ENCODE measurements at regions not wholly inside any gene's neighbourhood (a gene's known extent, or its start where the extent isn't known, plus 50 kb on each side); places are given as distances from the start of the nearest gene placed in this dataset.

DNA sequence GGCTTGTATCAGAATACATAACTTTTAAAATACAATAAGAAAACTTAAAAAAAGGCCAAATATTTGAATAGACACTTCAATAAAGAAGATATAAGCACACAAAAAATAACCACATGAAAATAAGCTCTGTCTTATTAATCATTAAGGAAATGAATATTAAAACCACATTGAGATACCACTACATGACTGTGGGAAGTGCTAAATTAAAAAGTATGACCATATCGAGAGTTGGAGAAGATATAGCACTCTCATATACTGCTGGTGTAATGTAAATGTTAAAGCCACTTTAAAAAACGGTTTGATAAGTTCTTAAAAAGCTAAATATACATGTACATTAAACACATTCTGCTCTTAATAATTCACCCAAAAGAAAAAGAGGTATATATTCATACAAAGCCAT, 104.6 kb upstream of the TRIB2 start:
- no peak overlapping the region for H3K27ac Mint-ChIP-seq (ENCODE audit: unreplicated experiment)
- H3K27me3 Mint-ChIP-seq (ENCODE audit: unreplicated experiment) = peaks cover 1% of the 10 kb centered on the region
- H3K4me1 Mint-ChIP-seq (ENCODE audit: low read depth, unreplicated experiment) = peaks cover 8% of the 10 kb centered on the region
- DNase-seq = no peak
- TF ChIP-seq, protein P1, sequence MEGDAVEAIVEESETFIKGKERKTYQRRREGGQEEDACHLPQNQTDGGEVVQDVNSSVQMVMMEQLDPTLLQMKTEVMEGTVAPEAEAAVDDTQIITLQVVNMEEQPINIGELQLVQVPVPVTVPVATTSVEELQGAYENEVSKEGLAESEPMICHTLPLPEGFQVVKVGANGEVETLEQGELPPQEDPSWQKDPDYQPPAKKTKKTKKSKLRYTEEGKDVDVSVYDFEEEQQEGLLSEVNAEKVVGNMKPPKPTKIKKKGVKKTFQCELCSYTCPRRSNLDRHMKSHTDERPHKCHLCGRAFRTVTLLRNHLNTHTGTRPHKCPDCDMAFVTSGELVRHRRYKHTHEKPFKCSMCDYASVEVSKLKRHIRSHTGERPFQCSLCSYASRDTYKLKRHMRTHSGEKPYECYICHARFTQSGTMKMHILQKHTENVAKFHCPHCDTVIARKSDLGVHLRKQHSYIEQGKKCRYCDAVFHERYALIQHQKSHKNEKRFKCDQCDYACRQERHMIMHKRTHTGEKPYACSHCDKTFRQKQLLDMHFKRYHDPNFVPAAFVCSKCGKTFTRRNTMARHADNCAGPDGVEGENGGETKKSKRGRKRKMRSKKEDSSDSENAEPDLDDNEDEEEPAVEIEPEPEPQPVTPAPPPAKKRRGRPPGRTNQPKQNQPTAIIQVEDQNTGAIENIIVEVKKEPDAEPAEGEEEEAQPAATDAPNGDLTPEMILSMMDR (IDR thresholded peaks at IDR 0.05; ENCODE audit: partially characterized antibody, unreplicated experiment) = no peak
- no peaks in the 10 kb centered on the region for H3K36me3 Mint-ChIP-seq (ENCODE audit: unreplicated experiment)
- H3K4me3 Mint-ChIP-seq (ENCODE audit: unreplicated experiment) = no peak overlapping the region
- peaks cover 3% of the 10 kb centered on the region for H3K9me3 Mint-ChIP-seq (ENCODE audit: unreplicated experiment)

DNA sequence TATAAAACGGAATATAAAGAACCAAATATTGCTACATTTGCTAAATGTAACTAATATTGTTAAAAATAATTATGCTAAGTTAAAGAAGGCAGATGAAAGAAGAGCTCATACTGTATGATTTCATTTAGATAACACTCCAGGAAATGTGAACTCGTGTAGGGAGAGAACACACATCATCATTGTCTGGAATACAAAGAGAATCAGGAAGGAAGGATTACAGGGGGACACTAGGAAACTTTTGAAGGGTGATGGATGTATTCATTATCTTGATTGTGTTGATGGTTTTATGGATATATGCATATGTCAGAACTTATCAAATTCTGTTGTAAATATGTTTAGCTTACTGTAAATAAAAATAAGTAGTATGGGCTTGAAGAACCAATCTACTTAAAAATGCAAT, 104.1 kb upstream of the TRIB2 start:
- DNase-seq = no peak
- no peaks in the 10 kb centered on the region for H3K36me3 Mint-ChIP-seq (ENCODE audit: unreplicated experiment)
- H3K27ac Mint-ChIP-seq (ENCODE audit: unreplicated experiment) = peak overlapping the region; percentile 29
- peaks cover 3% of the 10 kb centered on the region for H3K9me3 Mint-ChIP-seq (ENCODE audit: unreplicated experiment)
- no peak overlapping the region for H3K4me3 Mint-ChIP-seq (ENCODE audit: unreplicated experiment)
- H3K27me3 Mint-ChIP-seq (ENCODE audit: unreplicated experiment) = peaks cover 1% of the 10 kb centered on the region
- H3K4me1 Mint-ChIP-seq (ENCODE audit: low read depth, unreplicated experiment) = peaks cover 8% of the 10 kb centered on the region
- TF ChIP-seq, protein P1 (IDR thresholded peaks at IDR 0.05; ENCODE audit: partially characterized antibody, unreplicated experiment) = no peak

DNA sequence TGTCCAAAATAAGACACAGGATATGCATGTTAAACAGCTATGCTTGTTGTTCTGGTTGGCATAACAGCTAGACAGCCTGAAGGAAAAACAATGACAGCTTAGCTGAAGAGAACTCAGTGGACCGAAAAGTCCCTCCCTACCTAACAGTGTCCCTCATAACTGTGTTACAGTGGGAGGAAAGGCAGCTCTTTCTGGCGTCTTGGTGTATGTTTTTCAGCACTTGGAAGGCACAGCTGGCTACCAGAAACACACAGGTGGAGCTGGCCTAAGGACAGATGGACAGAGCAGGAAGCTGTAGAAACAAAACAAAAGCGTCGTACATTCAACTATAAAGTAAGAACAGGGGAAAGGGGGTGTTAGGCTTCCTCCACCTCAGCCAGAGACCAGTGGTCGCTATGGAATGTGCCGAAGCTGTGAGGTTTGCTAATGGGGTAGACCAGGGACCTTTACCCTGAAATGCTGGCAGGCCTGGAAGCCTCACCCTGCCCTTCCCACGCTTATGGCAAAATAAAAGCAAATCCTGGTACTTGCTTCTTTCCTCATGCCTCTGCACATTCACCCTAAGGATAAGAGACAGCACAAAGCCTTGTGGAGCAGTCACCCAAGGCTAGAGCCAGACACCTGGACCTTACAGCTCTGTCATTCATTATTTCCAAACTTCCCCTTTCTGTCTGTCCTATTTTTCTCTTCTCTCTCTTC, 103.5 kb upstream of the TRIB2 start:
- TF ChIP-seq, protein P1 (IDR thresholded peaks at IDR 0.05; ENCODE audit: partially characterized antibody, unreplicated experiment) = no peak
- H3K27ac Mint-ChIP-seq (ENCODE audit: unreplicated experiment) = peak overlapping the region; percentile 87
- DNase-seq = no peak

DNA sequence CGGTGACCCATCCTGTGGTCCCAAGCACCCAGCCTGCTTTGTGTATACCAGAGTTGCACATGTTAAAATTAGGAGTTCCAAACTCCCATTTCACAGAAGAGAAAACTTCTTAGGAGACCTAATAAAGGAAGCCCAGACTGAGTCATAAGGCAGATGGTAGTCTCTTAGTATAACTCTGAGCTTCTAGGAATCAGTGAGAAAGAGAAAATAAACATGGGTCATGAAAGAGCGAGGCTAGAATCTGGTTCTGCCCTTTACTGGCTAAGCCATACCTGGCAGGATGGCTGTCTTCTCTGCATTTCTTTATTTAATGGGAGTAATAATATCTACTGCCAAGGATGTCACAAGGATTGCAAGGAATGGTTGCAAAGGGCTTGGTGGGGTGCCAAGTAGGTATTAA, 101.2 kb upstream of the TRIB2 start:
- Mint-ChIP-seq H3K4me3 (ENCODE audit: unreplicated experiment) (no peak overlapping the region), H3K27me3 (ENCODE audit: unreplicated experiment) (peaks cover 4% of the 10 kb centered on the region), H3K36me3 (ENCODE audit: unreplicated experiment) (no peaks in the 10 kb centered on the region), H3K27ac (ENCODE audit: unreplicated experiment) (no peak overlapping the region), H3K4me1 (ENCODE audit: low read depth, unreplicated experiment) (peaks cover 8% of the 10 kb centered on the region), H3K9me3 (ENCODE audit: unreplicated experiment) (peaks cover 3% of the 10 kb centered on the region)
- TF ChIP-seq, protein P1 (IDR thresholded peaks at IDR 0.05; ENCODE audit: partially characterized antibody, unreplicated experiment) = no peak
- DNase-seq = no peak

More for the DNA sequence above, 103.5 kb upstream of the TRIB2 start:
- Mint-ChIP-seq H3K9me3 (ENCODE audit: unreplicated experiment) (peaks cover 3% of the 10 kb centered on the region), H3K36me3 (ENCODE audit: unreplicated experiment) (no peaks in the 10 kb centered on the region), H3K4me3 (ENCODE audit: unreplicated experiment) (peak overlapping the region; percentile 13), H3K27me3 (ENCODE audit: unreplicated experiment) (peaks cover 1% of the 10 kb centered on the region), H3K4me1 (ENCODE audit: low read depth, unreplicated experiment) (peaks cover 8% of the 10 kb centered on the region)

DNA sequence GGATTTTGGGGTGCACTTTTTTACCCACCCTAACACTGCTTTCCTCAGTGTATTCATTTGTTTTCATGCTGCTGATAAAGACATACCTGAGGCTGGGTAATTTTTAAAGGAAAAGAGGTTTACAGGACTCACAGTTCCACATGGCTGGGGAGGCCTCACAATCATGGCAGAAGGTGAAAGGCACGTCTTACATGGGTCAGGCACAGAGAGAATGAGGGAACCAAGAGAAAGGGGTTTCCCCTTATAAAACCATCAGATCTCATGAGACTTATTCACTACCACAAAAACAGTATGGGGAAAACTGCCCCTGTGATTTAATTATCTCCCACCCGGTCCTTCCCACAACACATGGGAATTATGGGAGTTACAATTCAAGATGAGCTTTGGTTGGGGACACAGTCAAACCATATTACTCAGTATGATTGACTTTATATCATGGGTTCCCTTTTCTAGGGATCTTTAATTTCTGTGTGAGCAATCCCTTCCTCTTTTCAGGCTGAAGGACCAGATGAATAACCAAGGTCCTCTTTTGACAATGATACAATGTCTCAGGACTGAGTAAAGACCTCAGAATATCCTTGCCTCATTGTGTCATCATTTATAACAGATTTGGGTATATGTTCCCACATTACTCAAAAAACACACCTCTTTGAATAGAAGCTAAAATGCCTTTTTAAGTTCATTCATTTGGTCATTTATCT, 100.1 kb upstream of the TRIB2 start:
- H3K4me1 Mint-ChIP-seq (ENCODE audit: low read depth, unreplicated experiment) = peaks cover 8% of the 10 kb centered on the region
- H3K27ac Mint-ChIP-seq (ENCODE audit: unreplicated experiment) = no peak overlapping the region
- DNase-seq = no peak
- no peaks in the 10 kb centered on the region for H3K36me3 Mint-ChIP-seq (ENCODE audit: unreplicated experiment)
- peaks cover 3% of the 10 kb centered on the region for H3K9me3 Mint-ChIP-seq (ENCODE audit: unreplicated experiment)
- TF ChIP-seq, protein P1 (IDR thresholded peaks at IDR 0.05; ENCODE audit: partially characterized antibody, unreplicated experiment) = no peak
- H3K27me3 Mint-ChIP-seq (ENCODE audit: unreplicated experiment) = peaks cover 4% of the 10 kb centered on the region
- H3K4me3 Mint-ChIP-seq (ENCODE audit: unreplicated experiment) = no peak overlapping the region
